SK-N-SH (cell line): ENCODE measurements at regions not wholly inside any gene's neighbourhood (a gene's known extent, or its start where the extent isn't known, plus 50 kb on each side); places are given as distances from the start of the nearest gene placed in this dataset.

Source experiments
- CHD2 ChIP-seq: fragments of 150-350 bp; IDR thresholded peaks from 2 replicates; pipeline ENCODE4 v1.6.1; 2018; ENCODE audit warnings: low read length; ENCODE audit not compliant: partially characterized antibody
- CTCF ChIP-seq: fragments of 200-600 bp; sonication (generic); IDR thresholded peaks from 2 replicates; pipeline ENCODE4 v1.6.1; 2017; ENCODE audit warnings: antibody characterized with exemption, mild to moderate bottlenecking, moderate library complexity
- EP300 ChIP-seq, 2 experiments: IDR thresholded peaks; 2 replicates each; pipeline versions ENCODE4 v1.4.0 to v1.6.1; 2012; ENCODE audit warnings: borderline replicate concordance in 1 of 2, low read depth in 1 of 2, low read length in 1 of 2
- FOSL2 ChIP-seq: IDR thresholded peaks from 2 replicates; pipeline ENCODE4 v1.4.0; 2012; ENCODE audit warnings: low read depth, mild to moderate bottlenecking, moderate library complexity, borderline replicate concordance
- FOXJ3 ChIP-seq: sonication (generic); formaldehyde crosslinking; IDR thresholded peaks from 2 replicates; pipeline ENCODE4 v1.5.1; 2020; ENCODE audit warnings: mild to moderate bottlenecking, missing genetic modification reagents
- GATA2 ChIP-seq: sonication (generic); formaldehyde crosslinking; IDR thresholded peaks from 2 replicates; pipeline ENCODE4 v1.5.0; 2020; ENCODE audit warnings: mild to moderate bottlenecking, missing genetic modification reagents
- MAX ChIP-seq: IDR thresholded peaks from 2 replicates; pipeline ENCODE4 v1.4.0; 2012; ENCODE audit warnings: low read depth
- POLR2AphosphoS5 ChIP-seq: IDR thresholded peaks from 2 replicates; pipeline ENCODE4 v1.6.1; 2012; ENCODE audit warnings: low read depth, low read length
- SMC3 ChIP-seq: IDR thresholded peaks from 2 replicates; pipeline ENCODE4 v1.6.1; 2012; ENCODE audit warnings: low read depth, low read length, improper control_type of control experiment
- YY1 ChIP-seq: IDR thresholded peaks from 2 replicates; pipeline ENCODE4 v1.4.0; 2012; ENCODE audit warnings: low read depth, mild to moderate bottlenecking

DNA sequence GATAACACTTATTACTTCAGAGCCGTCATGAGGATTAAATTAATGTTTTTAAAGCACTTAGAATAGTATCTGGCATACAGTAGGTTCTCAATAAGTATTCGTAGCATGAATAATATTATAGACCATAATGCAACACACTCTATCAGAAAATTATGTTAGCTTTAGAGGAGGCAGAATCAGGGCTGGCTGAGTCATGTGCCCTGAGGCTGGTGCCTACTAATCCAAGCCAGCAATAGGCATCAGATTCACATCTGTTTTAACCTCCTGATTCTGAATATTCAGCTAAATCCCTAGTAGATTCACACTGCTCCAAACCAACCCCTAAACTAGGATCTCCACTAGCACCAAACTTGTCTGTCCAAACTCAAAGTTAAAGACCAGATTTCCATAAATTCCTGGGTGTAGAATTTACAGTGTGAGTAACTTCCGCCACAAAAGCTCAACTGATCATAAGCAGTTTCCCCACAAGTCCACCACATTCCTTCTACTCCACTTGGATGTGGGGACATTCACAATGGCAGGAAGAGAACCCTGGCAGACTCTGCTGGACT, 170.0 kb upstream of the DAPK1 start:
- TF ChIP-seq CTCF (no peak), POLR2AphosphoS5 (no peak), MAX (no peak), GATA2 (CRISPR knock-in tag) (no peak), SMC3 (no peak), FOXJ3 (CRISPR knock-in tag) (no peak), CHD2 (no peak), EP300 (IDR thresholded peaks at IDR 0.05; ENCODE audit: borderline replicate concordance in 1 of 2, low read depth in 1 of 2, low read length in 1 of 2) (no peak; a peak in 1 of 4 replicates), YY1 (no peak), FOSL2 (no peak)
